Aorta (tissue), 5 donors: ENCODE measurements at regions not wholly inside any gene's neighbourhood (a gene's known extent, or its start where the extent isn't known, plus 50 kb on each side); places are given as distances from the start of the nearest gene placed in this dataset.

Experiments
- ATAC-seq: fragments of 200-7000 bp; cut with Tn5 transposase; one replicate; pipeline ENCODE4 v1.9.1; 2022; ENCODE audit warnings: moderate library complexity; ENCODE audit not compliant: low FRiP score
- DNase-seq, 2 donors: peaks; one replicate each; pipeline ENCODE4 v3.0.0-alpha.2; 2020
- H3K27ac ChIP-seq, 2 donors: one replicate each; pipeline ENCODE4 v1.5.1; 2013; ENCODE audit warnings: low read length in 2 of 2, mild to moderate bottlenecking in 2 of 2, moderate library complexity in 2 of 2, control low read depth in 1 of 2, inconsistent platforms in 1 of 2, low read depth in 1 of 2
- H3K27me3 ChIP-seq, 2 donors: one replicate each; pipeline ENCODE4 v1.6.1; 2013; ENCODE audit warnings: control low read depth in 1 of 2, low read length in 1 of 2, mild to moderate bottlenecking in 1 of 2, moderate library complexity in 1 of 2; ENCODE audit not compliant: insufficient read depth in 2 of 2, control insufficient read depth in 1 of 2
- H3K36me3 ChIP-seq, 2 donors: one replicate each; pipeline ENCODE4 v1.6.1; 2013; ENCODE audit warnings: control low read depth in 1 of 2, low read length in 1 of 2, mild to moderate bottlenecking in 1 of 2; ENCODE audit not compliant: insufficient read depth in 2 of 2, control insufficient read depth in 1 of 2
- H3K4me1 ChIP-seq, 2 donors: one replicate each; pipeline ENCODE4 v1.6.1; 2013; ENCODE audit warnings: low read length in 2 of 2, control low read depth in 1 of 2, mild to moderate bottlenecking in 1 of 2, moderate library complexity in 1 of 2; ENCODE audit not compliant: insufficient read depth in 2 of 2, control insufficient read depth in 1 of 2
- H3K4me3 ChIP-seq, 2 donors: one replicate each; pipeline ENCODE4 v1.5.1; 2013; ENCODE audit warnings: low read length in 2 of 2, control low read depth in 1 of 2, mild to moderate bottlenecking in 1 of 2
- H3K9me3 ChIP-seq: one replicate; pipeline ENCODE4 v1.6.1; 2013; ENCODE audit warnings: mild to moderate bottlenecking, low read length; ENCODE audit not compliant: control insufficient read depth
- WGBS, 2 donors: extraction: QIAGEN DNeasy Blood & Tissue Kit; methylation state at CpG; one replicate each; pipeline ENCODE4 v1.1.7; 2013; 5-methylcytosine and 5-hydroxymethylcytosine counted together
- intact Hi-C, 2 donors: fragments of 100-400 bp; cut with DNase I; formaldehyde crosslinking; loops; one replicate each; pipeline versions ENCODE4 v1.14.2 to v1.15.0; 2022
- donor health status: healthy with polysubstance abuse.
- donor health status: Bipolar disorder and iron deficiency.
- donor health status: DM: no; HTN: no; CAD: no.
- donor health status: DM: no; HTN: no; CAD: no.
- donor health status: DM: yes; HTN: yes; CAD: no.

GRCh38 chr4:104138116-104138515 is 356.6 kb downstream of the CXXC4 start:
- H3K4me3 ChIP-seq: no peak overlapping the region
- no peaks in the 10 kb centered on the region for H3K27me3 ChIP-seq
- no peaks in the 10 kb centered on the region for H3K9me3 ChIP-seq
- no peak overlapping the region for H3K27ac ChIP-seq
- DNase-seq (no peak), ATAC-seq (no peak)
- intact Hi-C loops: no loop called here
- WGBS, 2 donors: 89 to 91% methylated on average over 1 of the region's 1 CpG
- H3K4me1 ChIP-seq: no peaks in the 10 kb centered on the region
- no peaks in the 10 kb centered on the region for H3K36me3 ChIP-seq

GRCh38 chr4:104129243-104129642 is 365.5 kb downstream of the CXXC4 start:
- Histone ChIP-seq H3K4me3 (no peak overlapping the region), H3K36me3 (no peaks in the 10 kb centered on the region), H3K27me3 (no peaks in the 10 kb centered on the region), H3K9me3 (no peaks in the 10 kb centered on the region), H3K27ac (no peak overlapping the region), H3K4me1 (no peaks in the 10 kb centered on the region)
- DNase-seq: no peak
- 77 to 79% methylated on average over 5 of the region's 5 CpGs for WGBS, 2 donors
- no peak for ATAC-seq
- intact Hi-C loops: no loop called here

GRCh38 chr4:104128850-104129213 is 365.9 kb downstream of the CXXC4 start:
- no peaks in the 10 kb centered on the region for H3K4me1 ChIP-seq
- ATAC-seq: no peak
- intact Hi-C loops: no loop called here
- no peaks in the 10 kb centered on the region for H3K27me3 ChIP-seq
- H3K27ac ChIP-seq: no peak overlapping the region
- DNase-seq: no peak
- no peaks in the 10 kb centered on the region for H3K9me3 ChIP-seq
- no peaks in the 10 kb centered on the region for H3K36me3 ChIP-seq
- H3K4me3 ChIP-seq: no peak overlapping the region

GRCh38 chr4:104128031-104128849 is 366.5 kb downstream of the CXXC4 start:
- Histone ChIP-seq H3K27ac (no peak overlapping the region), H3K4me3 (no peak overlapping the region), H3K36me3 (no peaks in the 10 kb centered on the region), H3K27me3 (no peaks in the 10 kb centered on the region), H3K4me1 (no peaks in the 10 kb centered on the region), H3K9me3 (no peaks in the 10 kb centered on the region)
- WGBS, 2 donors: 45 to 58% methylated on average over 1 of the region's 1 CpG
- intact Hi-C loops: no loop called here
- DNase-seq (no peak), ATAC-seq (no peak)

- H3K4me1 ChIP-seq: no peaks in the 10 kb centered on the region
- H3K9me3 ChIP-seq: no peaks in the 10 kb centered on the region
- intact Hi-C loops: no loop called here
- no peak overlapping the region for H3K4me3 ChIP-seq
- no peak overlapping the region for H3K27ac ChIP-seq
- 69 to 75% methylated on average over 4 of the region's 4 CpGs for WGBS, 2 donors
- H3K36me3 ChIP-seq: no peaks in the 10 kb centered on the region
- no peak for ATAC-seq
- H3K27me3 ChIP-seq: no peaks in the 10 kb centered on the region
- DNase-seq: no peak
Measured at GRCh38 chr4:104123021-104123420, 371.7 kb downstream of the CXXC4 start.

- Histone ChIP-seq H3K9me3 (no peaks in the 10 kb centered on the region), H3K4me3 (no peak overlapping the region), H3K27ac (no peak overlapping the region), H3K27me3 (no peaks in the 10 kb centered on the region), H3K36me3 (no peaks in the 10 kb centered on the region), H3K4me1 (no peaks in the 10 kb centered on the region)
- intact Hi-C loops: no loop called here
- no peak for DNase-seq
- ATAC-seq: no peak
- WGBS, 2 donors: 50 to 87% methylated on average over 1 of the region's 1 CpG
Measured at GRCh38 chr4:104117776-104118175, 376.9 kb downstream of the CXXC4 start.

- H3K27me3 ChIP-seq: no peaks in the 10 kb centered on the region
- no peaks in the 10 kb centered on the region for H3K36me3 ChIP-seq
- ATAC-seq: no peak
- H3K4me3 ChIP-seq: no peak overlapping the region
- H3K9me3 ChIP-seq: no peaks in the 10 kb centered on the region
- no peak overlapping the region for H3K27ac ChIP-seq
- no peaks in the 10 kb centered on the region for H3K4me1 ChIP-seq
- intact Hi-C loops: no loop called here
- no peak for DNase-seq
- 78 to 84% methylated on average over 3 of the region's 3 CpGs for WGBS, 2 donors
Measured at GRCh38 chr4:104113850-104114249, 380.8 kb downstream of the CXXC4 start.

- no peaks in the 10 kb centered on the region for H3K36me3 ChIP-seq
- no peaks in the 10 kb centered on the region for H3K27me3 ChIP-seq
- peaks cover 3% of the 10 kb centered on the region for H3K9me3 ChIP-seq
- DNase-seq (no peak), ATAC-seq (no peak)
- no peak overlapping the region for H3K27ac ChIP-seq
- H3K4me1 ChIP-seq: no peaks in the 10 kb centered on the region
- H3K4me3 ChIP-seq: no peak overlapping the region
- intact Hi-C loops: no loop called here
Measured at GRCh38 chr4:104099141-104099540, 379.4 kb upstream of the TACR3 start.

- no peak for DNase-seq
- no peak overlapping the region for H3K4me3 ChIP-seq
Measured at GRCh38 chr4:104093247-104093646, 373.5 kb upstream of the TACR3 start.

More at GRCh38 chr4:104093247-104093646, 373.5 kb upstream of the TACR3 start:
- no peaks in the 10 kb centered on the region for H3K4me1 ChIP-seq
- intact Hi-C loops: no loop called here
- no peaks in the 10 kb centered on the region for H3K27me3 ChIP-seq
- H3K27ac ChIP-seq: no peak overlapping the region
- peaks cover 2% of the 10 kb centered on the region for H3K9me3 ChIP-seq
- H3K36me3 ChIP-seq: no peaks in the 10 kb centered on the region
- no peak for ATAC-seq
